Left lobe of liver (tissue), 2 donors: ENCODE measurements at regions not wholly inside any gene's neighbourhood (a gene's known extent, or its start where the extent isn't known, plus 50 kb on each side); places are given as distances from the start of the nearest gene placed in this dataset.
"Not testable (repeated sequence)": the region's sequence is repeated elsewhere in the genome, so short reads cannot be mapped to it uniquely, and the experiment has no call there.

Source experiments
- ATAC-seq: fragments of 200-7000 bp; cut with Tn5 transposase; one replicate; pipeline ENCODE4 v1.9.1; 2020; ENCODE audit warnings: mild to moderate bottlenecking, moderate library complexity
- DNase-seq: peaks from one replicate; pipeline ENCODE4 v3.0.0-alpha.2; 2020; ENCODE audit warnings: low spot score
- donor health status: DM: no; HTN: no; CAD: no; lungs with moderate emphysema.
- donor health status: DM: no; HTN: yes; CAD: no.

- DNase-seq (no peak), ATAC-seq (no peak)
These were observed 144.7 kb downstream of the ALX1 start for GRCh38 chr12:85424581-85425348.

GRCh38 chr12:85425349-85425612, 145.3 kb downstream of the ALX1 start:
- DNase-seq (no peak), ATAC-seq (no peak)

DNA sequence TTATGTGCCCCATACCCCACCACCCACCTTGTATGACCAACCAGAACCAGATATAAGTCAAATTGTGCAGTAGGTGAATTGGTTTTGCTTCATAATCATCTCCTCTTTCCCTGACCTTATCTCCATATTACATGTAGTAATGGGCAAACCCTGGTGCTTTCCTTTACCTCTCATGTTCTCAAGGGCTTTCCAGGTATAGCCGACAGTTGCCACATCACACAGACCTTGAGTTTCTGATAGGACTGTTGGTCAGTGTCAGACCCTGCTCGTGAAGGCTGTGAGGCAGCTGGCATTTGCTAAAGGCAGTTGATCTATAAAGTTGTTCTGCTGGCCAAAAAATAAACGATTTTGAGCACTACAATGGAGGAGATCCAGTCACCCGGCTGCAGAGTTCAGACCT, 145.9 kb downstream of the ALX1 start:
- ATAC-seq (no peak), DNase-seq (no peak)

GRCh38 chr12:85433148-85433547, 153.1 kb downstream of the ALX1 start:
- not testable (repeated sequence) for DNase-seq, ATAC-seq

DNA sequence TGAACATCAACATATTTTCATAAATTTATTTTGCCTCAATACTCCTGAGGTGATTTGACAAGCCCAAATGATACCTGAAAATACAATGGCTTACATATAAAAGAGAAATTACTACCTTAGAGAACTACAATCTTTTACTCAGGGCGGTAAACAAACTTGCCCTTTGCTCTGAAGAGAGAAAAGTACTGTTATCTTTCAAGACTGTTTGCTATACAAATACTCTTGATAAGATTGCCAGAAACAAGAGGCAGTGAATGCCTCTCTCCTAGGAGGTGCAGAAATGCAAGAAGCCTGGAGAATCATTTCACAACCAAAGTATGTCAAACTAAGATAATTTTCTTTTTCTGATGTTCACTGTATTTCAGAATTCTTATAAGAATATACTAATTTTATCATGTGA, 160.3 kb downstream of the ALX1 start:
- DNase-seq = no peak
- ATAC-seq = no peak

DNA sequence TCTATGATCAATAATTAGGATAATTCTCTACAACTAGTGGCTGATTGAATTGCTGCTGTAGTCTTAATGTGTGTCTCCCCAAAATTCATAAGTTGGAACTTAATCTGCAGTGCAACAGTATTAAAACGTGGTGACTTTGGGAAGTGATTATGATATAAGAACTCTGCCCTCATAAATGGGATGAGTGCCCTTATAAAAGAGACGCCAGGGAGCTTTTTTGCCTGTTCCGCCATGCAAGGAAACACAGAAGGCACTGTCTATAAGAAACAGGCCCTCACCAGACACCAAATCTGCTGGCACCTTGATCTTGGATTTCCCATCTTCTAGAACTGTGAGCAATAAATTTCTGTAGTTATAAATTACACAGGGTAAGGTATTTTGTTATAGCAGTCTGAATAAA, 161.0 kb downstream of the ALX1 start:
- ATAC-seq (no peak), DNase-seq (no peak)

- DNase-seq = no peak
- no peak for ATAC-seq
These were observed 161.7 kb downstream of the ALX1 start for GRCh38 chr12:85441741-85442140.

DNA sequence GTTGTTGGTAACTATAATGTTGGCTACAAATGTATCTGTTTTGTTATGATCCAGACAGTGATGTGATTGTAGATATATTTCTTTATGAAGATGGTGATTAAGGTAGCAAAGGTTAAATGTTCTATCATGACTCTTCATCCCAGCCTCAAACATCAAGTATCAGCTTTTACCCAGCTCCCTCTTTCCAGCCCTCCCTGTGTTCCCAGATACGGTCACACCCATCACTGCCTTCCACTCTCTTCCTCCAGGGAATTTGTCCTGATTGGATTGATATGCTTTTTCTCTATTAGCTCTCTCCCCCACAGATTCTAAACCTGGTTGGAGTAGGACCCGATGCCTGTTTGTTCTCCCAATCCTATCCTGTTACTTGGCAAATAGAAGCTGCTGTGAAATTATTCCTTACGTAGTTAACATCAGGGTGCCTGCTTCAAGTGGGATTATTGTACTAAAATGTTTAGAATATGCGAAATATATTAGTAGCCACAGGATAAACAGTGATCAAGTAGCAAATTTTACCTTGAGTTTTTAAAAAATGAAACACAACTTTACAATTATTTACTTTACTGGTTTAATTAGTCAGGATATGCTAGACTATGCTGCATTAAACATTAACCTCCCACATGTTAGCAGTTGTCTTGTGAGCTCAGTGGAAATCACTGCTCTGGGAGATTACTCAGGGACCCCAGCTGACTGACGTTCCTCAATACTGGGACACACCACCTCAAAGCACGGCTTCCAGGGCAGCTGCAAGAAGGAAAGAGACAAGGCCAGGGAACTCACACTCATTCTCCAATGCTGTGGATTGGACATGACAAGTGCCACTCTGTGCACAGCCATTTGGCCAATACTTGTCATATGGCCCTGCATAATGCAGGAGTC, 165.3 kb downstream of the ALX1 start:
- DNase-seq = no peak
- ATAC-seq = no peak

GRCh38 chr12:85448031-85448430, 168.0 kb downstream of the ALX1 start:
- ATAC-seq (no peak), DNase-seq (no peak)

GRCh38 chr12:85448548-85449139, 168.6 kb downstream of the ALX1 start:
- ATAC-seq (peak; percentile 34), DNase-seq (no peak)

- no peak for ATAC-seq
These were observed 177.0 kb downstream of the ALX1 start for GRCh38 chr12:85457016-85457415.

GRCh38 chr12:85461127-85461526, 181.1 kb downstream of the ALX1 start:
- ATAC-seq = no peak

More at GRCh38 chr12:85457016-85457415, 177.0 kb downstream of the ALX1 start:
- DNase-seq = no peak

DNA sequence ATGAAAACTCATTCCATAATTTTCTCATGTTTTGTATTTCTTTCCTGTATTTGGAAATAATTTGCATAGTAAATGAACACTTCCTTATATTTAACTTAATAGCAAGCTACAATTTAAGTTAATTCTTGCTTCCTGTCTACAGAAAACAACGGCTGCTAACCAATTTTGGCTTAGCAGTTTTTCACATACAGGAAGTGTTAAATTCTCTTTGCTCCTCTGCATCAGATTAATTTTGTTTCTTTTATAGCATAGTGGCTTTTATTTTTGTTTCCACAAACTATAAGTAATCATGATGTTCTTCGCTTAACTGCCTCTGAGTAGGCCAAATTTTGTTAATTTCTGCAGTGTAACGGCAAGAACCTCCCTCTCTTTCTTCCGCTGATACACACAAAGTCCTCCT, 182.9 kb downstream of the ALX1 start:
- ATAC-seq = no peak
- no peak for DNase-seq

More at GRCh38 chr12:85461127-85461526, 181.1 kb downstream of the ALX1 start:
- no peak for DNase-seq

- DNase-seq (no peak), ATAC-seq (no peak)
These were observed 186.9 kb downstream of the ALX1 start for GRCh38 chr12:85466890-85467289.

- ATAC-seq = peak; percentile 94
- no peak for DNase-seq
These were observed 188.5 kb downstream of the ALX1 start for GRCh38 chr12:85468356-85469157.

GRCh38 chr12:85469158-85470086, 189.4 kb downstream of the ALX1 start:
- not testable (repeated sequence) for ATAC-seq, DNase-seq

GRCh38 chr12:85475277-85475676, 195.3 kb downstream of the ALX1 start:
- not testable (repeated sequence) for ATAC-seq, DNase-seq

DNA sequence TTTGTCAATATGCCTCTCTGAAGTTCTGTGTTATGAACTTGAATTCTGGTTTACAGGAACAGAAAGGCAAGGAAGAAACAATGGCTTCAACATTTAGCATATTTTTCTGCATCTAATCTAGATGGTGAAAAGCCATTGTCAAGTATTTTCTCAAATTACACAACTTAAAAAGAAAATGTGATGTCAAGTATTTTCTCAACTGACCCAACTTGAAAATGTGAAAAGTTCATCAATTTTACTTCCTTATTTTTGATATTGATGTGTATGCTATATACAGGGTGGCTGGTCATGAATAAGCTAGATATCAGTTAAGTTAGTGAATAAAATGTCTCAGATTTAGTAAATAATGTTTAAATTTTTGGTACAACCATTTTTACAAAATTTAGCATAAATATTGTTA, 196.7 kb downstream of the ALX1 start:
- no peak for DNase-seq
- no peak for ATAC-seq

- ATAC-seq = no peak
- no peak for DNase-seq
These were observed 204.4 kb downstream of the ALX1 start for GRCh38 chr12:85484387-85484786.

- DNase-seq (no peak), ATAC-seq (no peak)
These were observed 209.2 kb downstream of the ALX1 start for GRCh38 chr12:85489194-85489593.
